Sigmoid colon (tissue), 4 donors: ENCODE measurements at regions not wholly inside any gene's neighbourhood (a gene's known extent, or its start where the extent isn't known, plus 50 kb on each side); places are given as distances from the start of the nearest gene placed in this dataset.

ENCODE experiments used
- CTCF ChIP-seq, 4 experiments: fragments of 450-650 bp in 3 of 4; fragments of 200-600 bp in 1 of 4; IDR thresholded peaks; one replicate each; pipeline ENCODE4 v1.5.1; 2016 to 2019; ENCODE audit warnings: antibody characterized with exemption in 4 of 4, mild to moderate bottlenecking in 3 of 4, moderate library complexity in 2 of 4
- EP300 ChIP-seq, 4 donors: sonication (generic); formaldehyde crosslinking; IDR thresholded peaks; one replicate each; pipeline ENCODE4 v1.6.1; 2017; ENCODE audit warnings: antibody characterized with exemption in 4 of 4
- POLR2A ChIP-seq, 2 donors: fragments of 450-650 bp; IDR thresholded peaks; one replicate each; pipeline ENCODE4 v1.6.1; 2016; ENCODE audit warnings: antibody characterized with exemption in 2 of 2, mild to moderate bottlenecking in 2 of 2, moderate library complexity in 2 of 2

- TF ChIP-seq CTCF (IDR thresholded peaks at IDR 0.05) = no peak
- TF ChIP-seq EP300 (IDR thresholded peaks at IDR 0.05) = no peak
- TF ChIP-seq POLR2A (IDR thresholded peaks at IDR 0.05) = no peak
Observed at GRCh38 chr17:77490361-77491183, 349.8 kb downstream of the SEC14L1 start.
